Panc1 (cell line): ENCODE measurements at regions not wholly inside any gene's neighbourhood (a gene's known extent, or its start where the extent isn't known, plus 50 kb on each side); places are given as distances from the start of the nearest gene placed in this dataset.

Experiments used
- POLR2AphosphoS5 ChIP-seq: IDR thresholded peaks from 2 replicates; pipeline ENCODE4 v1.6.1; 2012; ENCODE audit warnings: mild to moderate bottlenecking, low read depth, low read length, moderate library complexity
- TCF7L2 ChIP-seq: IDR thresholded peaks from 2 replicates; pipeline ENCODE4 v1.6.1; 2011; ENCODE audit warnings: mild to moderate bottlenecking, low read depth, low read length, inconsistent platforms
- TF ChIP-seq, protein P1 (sequence below): fragments of 450-650 bp; IDR thresholded peaks from 2 replicates; pipeline ENCODE4 v1.5.1; 2017; ENCODE audit warnings: mild to moderate bottlenecking
- TF ChIP-seq, protein P2 (sequence below), 2 experiments: IDR thresholded peaks; 2 replicates each; pipeline ENCODE4 v1.6.1; 2011 to 2012; ENCODE audit warnings: low read depth in 2 of 2, control low read depth in 1 of 2, low read length in 1 of 2, mild to moderate bottlenecking in 1 of 2, moderate library complexity in 1 of 2; ENCODE audit not compliant: insufficient read depth in 1 of 2

DNA sequence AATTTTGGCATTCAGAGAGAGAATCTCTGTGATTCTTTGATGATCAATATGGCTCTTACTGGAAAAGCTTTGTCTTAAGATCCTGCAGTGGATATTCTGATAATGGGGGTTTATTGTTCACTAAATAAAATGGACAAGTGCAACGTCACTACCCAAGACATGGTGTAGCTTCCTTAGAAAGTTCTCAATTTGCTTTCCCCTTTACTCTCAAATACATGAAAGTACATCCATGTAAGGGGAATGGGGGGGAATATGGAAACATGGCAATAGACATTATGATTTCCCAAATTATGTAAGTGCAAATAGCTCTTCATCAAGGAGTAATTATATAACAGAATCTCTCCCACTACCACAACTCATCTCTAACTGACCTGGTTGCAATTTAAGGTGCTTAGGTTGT lies 126.3 kb upstream of the DPYD start:
- TF ChIP-seq, protein P1, sequence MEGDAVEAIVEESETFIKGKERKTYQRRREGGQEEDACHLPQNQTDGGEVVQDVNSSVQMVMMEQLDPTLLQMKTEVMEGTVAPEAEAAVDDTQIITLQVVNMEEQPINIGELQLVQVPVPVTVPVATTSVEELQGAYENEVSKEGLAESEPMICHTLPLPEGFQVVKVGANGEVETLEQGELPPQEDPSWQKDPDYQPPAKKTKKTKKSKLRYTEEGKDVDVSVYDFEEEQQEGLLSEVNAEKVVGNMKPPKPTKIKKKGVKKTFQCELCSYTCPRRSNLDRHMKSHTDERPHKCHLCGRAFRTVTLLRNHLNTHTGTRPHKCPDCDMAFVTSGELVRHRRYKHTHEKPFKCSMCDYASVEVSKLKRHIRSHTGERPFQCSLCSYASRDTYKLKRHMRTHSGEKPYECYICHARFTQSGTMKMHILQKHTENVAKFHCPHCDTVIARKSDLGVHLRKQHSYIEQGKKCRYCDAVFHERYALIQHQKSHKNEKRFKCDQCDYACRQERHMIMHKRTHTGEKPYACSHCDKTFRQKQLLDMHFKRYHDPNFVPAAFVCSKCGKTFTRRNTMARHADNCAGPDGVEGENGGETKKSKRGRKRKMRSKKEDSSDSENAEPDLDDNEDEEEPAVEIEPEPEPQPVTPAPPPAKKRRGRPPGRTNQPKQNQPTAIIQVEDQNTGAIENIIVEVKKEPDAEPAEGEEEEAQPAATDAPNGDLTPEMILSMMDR, result no peak
- TF ChIP-seq POLR2AphosphoS5, result no peak
- TF ChIP-seq, protein P2, sequence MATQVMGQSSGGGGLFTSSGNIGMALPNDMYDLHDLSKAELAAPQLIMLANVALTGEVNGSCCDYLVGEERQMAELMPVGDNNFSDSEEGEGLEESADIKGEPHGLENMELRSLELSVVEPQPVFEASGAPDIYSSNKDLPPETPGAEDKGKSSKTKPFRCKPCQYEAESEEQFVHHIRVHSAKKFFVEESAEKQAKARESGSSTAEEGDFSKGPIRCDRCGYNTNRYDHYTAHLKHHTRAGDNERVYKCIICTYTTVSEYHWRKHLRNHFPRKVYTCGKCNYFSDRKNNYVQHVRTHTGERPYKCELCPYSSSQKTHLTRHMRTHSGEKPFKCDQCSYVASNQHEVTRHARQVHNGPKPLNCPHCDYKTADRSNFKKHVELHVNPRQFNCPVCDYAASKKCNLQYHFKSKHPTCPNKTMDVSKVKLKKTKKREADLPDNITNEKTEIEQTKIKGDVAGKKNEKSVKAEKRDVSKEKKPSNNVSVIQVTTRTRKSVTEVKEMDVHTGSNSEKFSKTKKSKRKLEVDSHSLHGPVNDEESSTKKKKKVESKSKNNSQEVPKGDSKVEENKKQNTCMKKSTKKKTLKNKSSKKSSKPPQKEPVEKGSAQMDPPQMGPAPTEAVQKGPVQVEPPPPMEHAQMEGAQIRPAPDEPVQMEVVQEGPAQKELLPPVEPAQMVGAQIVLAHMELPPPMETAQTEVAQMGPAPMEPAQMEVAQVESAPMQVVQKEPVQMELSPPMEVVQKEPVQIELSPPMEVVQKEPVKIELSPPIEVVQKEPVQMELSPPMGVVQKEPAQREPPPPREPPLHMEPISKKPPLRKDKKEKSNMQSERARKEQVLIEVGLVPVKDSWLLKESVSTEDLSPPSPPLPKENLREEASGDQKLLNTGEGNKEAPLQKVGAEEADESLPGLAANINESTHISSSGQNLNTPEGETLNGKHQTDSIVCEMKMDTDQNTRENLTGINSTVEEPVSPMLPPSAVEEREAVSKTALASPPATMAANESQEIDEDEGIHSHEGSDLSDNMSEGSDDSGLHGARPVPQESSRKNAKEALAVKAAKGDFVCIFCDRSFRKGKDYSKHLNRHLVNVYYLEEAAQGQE (IDR thresholded peaks at IDR 0.05; ENCODE audit: insufficient read depth in 1 of 2, low read depth in 2 of 2, low read length in 1 of 2), result no peak
- TF ChIP-seq TCF7L2, result no peak
